ENCODE measurements at regions not wholly inside any gene's neighbourhood (a gene's known extent, or its start where the extent isn't known, plus 50 kb on each side); places are given as distances from the start of the nearest gene placed in this dataset.

DNA sequence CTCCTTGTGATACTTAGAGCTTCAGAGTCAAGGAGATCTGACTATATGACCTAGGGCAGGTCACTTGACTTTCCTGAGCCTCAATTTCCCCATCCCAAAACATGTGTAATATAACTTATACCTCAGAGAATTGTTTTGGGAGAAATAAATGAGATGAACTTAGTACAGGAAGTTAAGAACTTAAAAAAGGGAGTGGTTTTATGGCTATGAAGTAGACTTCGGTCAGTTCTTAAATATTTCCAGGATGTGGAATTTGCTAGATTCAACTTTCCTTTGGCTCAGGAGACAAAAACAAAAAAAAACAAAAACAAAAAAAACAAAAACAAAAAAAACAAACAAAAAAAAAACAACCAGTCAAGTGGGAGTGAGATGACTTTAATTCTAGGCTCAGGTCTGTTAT lies 116.7 kb downstream of the EDEM1 start:
- WGBS, 3 donors = 57 to 65% (median 61%) methylated on average over 1 of the region's 1 CpG
- Histone ChIP-seq H3K9me3 (no peaks in the 10 kb centered on the region), H3K27ac (no peak overlapping the region), H3K27me3 (no peaks in the 10 kb centered on the region), H3K4me3 (no peak overlapping the region), H3K36me3 (no peaks in the 10 kb centered on the region), H3K4me1 (ENCODE audit: insufficient read depth) (no peaks in the 10 kb centered on the region)
- TF ChIP-seq, protein P1, sequence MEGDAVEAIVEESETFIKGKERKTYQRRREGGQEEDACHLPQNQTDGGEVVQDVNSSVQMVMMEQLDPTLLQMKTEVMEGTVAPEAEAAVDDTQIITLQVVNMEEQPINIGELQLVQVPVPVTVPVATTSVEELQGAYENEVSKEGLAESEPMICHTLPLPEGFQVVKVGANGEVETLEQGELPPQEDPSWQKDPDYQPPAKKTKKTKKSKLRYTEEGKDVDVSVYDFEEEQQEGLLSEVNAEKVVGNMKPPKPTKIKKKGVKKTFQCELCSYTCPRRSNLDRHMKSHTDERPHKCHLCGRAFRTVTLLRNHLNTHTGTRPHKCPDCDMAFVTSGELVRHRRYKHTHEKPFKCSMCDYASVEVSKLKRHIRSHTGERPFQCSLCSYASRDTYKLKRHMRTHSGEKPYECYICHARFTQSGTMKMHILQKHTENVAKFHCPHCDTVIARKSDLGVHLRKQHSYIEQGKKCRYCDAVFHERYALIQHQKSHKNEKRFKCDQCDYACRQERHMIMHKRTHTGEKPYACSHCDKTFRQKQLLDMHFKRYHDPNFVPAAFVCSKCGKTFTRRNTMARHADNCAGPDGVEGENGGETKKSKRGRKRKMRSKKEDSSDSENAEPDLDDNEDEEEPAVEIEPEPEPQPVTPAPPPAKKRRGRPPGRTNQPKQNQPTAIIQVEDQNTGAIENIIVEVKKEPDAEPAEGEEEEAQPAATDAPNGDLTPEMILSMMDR (IDR thresholded peaks at IDR 0.05) = no peak
- TF ChIP-seq POLR2A (IDR thresholded peaks at IDR 0.05) = no peak
- DNase-seq = no peak
- intact Hi-C loops (cut with DNase I) = no loop called here

- DNase-seq = peak in 2 of 5 donors; percentile 15 to 38
- Histone ChIP-seq H3K27ac (no peak overlapping the region), H3K27me3 (no peaks in the 10 kb centered on the region), H3K4me3 (no peak overlapping the region), H3K36me3 (no peaks in the 10 kb centered on the region), H3K4me1 (ENCODE audit: insufficient read depth) (no peaks in the 10 kb centered on the region), H3K9me3 (no peaks in the 10 kb centered on the region)
- TF ChIP-seq, protein P1 (IDR thresholded peaks at IDR 0.05) = peak in 1 of 3 donors; percentile 11
- TF ChIP-seq POLR2A (IDR thresholded peaks at IDR 0.05) = no peak
- no peak for TF ChIP-seq EP300 (IDR thresholded peaks at IDR 0.05)
- intact Hi-C loops (cut with DNase I) = no loop called here
- 43 to 48% (median 44%) methylated on average over 13 of the region's 13 CpGs for WGBS, 3 donors
Measured at GRCh38 chr3:5304789-5305683, 117.5 kb downstream of the EDEM1 start.

GRCh38 chr3:5305684-5305989 lies 118.1 kb downstream of the EDEM1 start:
- Histone ChIP-seq H3K4me1 (ENCODE audit: insufficient read depth) (no peaks in the 10 kb centered on the region), H3K4me3 (no peak overlapping the region), H3K36me3 (no peaks in the 10 kb centered on the region), H3K27me3 (no peaks in the 10 kb centered on the region), H3K27ac (no peak overlapping the region), H3K9me3 (no peaks in the 10 kb centered on the region)
- intact Hi-C loops (cut with DNase I) = no loop called here
- DNase-seq = no peak
- WGBS, 3 donors = 65 to 75% (median 68%) methylated on average over 3 of the region's 3 CpGs
- TF ChIP-seq EP300 (IDR thresholded peaks at IDR 0.05) = no peak
- TF ChIP-seq, protein P1 (IDR thresholded peaks at IDR 0.05) = no peak
- TF ChIP-seq POLR2A (IDR thresholded peaks at IDR 0.05) = no peak

DNA sequence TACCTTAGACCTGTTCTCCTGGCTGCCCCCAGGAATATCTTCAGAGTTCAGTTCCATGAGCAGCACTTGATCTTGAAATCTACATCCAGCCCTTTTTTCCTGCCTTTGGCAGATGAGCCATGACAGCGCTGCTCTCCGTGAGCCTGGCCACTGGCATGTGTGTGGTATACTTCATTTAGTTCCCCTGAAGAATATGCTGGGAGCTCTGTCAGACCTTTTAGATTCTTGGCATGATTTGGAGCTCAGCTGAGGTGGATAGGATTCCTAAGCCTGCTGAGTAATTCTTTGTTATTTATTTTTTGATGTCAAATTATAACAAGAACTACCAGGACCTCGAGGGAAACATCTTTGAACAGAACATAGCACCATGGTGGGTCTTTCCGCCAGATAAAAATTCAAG lies 121.7 kb downstream of the EDEM1 start:
- no peaks in the 10 kb centered on the region for H3K36me3 ChIP-seq
- H3K9me3 ChIP-seq = no peaks in the 10 kb centered on the region
- TF ChIP-seq EP300 (IDR thresholded peaks at IDR 0.05) (no peak), POLR2A (IDR thresholded peaks at IDR 0.05) (no peak)
- TF ChIP-seq, protein P1 (IDR thresholded peaks at IDR 0.05) = no peak
- no peaks in the 10 kb centered on the region for H3K27me3 ChIP-seq
- 82 to 84% (median 83%) methylated on average over 4 of the region's 4 CpGs for WGBS, 3 donors
- no peak overlapping the region for H3K4me3 ChIP-seq
- H3K4me1 ChIP-seq (ENCODE audit: insufficient read depth) = no peaks in the 10 kb centered on the region
- no peak overlapping the region for H3K27ac ChIP-seq
- intact Hi-C loops (cut with DNase I) = no loop called here
- DNase-seq = no peak
